ENCODE measurements at regions not wholly inside any gene's neighbourhood (a gene's known extent, or its start where the extent isn't known, plus 50 kb on each side); places are given as distances from the start of the nearest gene placed in this dataset.

- Histone ChIP-seq H3F3A (ENCODE audit: low read depth) (no peaks in the 10 kb centered on the region), H3K27ac (no peak overlapping the region), H3K4me1 (peaks cover 27% of the 10 kb centered on the region), H3K4me3 (no peak overlapping the region), H3K9me3 (ENCODE audit: low read depth) (no peaks in the 10 kb centered on the region), H2AFZ (replicated peaks) (no peak overlapping the region), H4K20me1 (ENCODE audit: low read depth) (no peaks in the 10 kb centered on the region), H3K9ac (no peak overlapping the region), H3K27me3 (no peaks in the 10 kb centered on the region), H3K4me2 (no peak overlapping the region), H3K79me2 (ENCODE audit: low read depth) (no peaks in the 10 kb centered on the region), H3K36me3 (no peaks in the 10 kb centered on the region)
- DNase-seq (ENCODE audit: low spot score): peak; percentile 3
- Mint-ChIP-seq H3K4me3 (no peak overlapping the region), H3K27ac (no peak overlapping the region), H3K36me3 (no peaks in the 10 kb centered on the region), H3K27me3 (ENCODE audit: insufficient read depth, low read depth) (peaks cover 4% of the 10 kb centered on the region), H3K4me1 (peaks cover 16% of the 10 kb centered on the region), H3K9me3 (no peaks in the 10 kb centered on the region)
- TF ChIP-seq CTCF (IDR thresholded peaks at IDR 0.05) (no peak), EZH2phosphoT487 (IDR thresholded peaks at IDR 0.05) (no peak), EZH2 (IDR thresholded peaks at IDR 0.05) (no peak)
These were observed 837.1 kb upstream of the C9orf72 start for GRCh38 chr9:28410411-28410810.

- H3K27me3 ChIP-seq: no peaks in the 10 kb centered on the region
- peak overlapping the region; percentile 29 for H3K4me2 ChIP-seq
- H3F3A ChIP-seq (ENCODE audit: low read depth): no peaks in the 10 kb centered on the region
- H3K27ac ChIP-seq: no peak overlapping the region
- H3K4me3 ChIP-seq: peak overlapping the region; percentile 16
- DNase-seq (ENCODE audit: low spot score): peak; percentile 61
- no peaks in the 10 kb centered on the region for H3K79me2 ChIP-seq (ENCODE audit: low read depth)
- Mint-ChIP-seq H3K4me3 (no peak overlapping the region), H3K36me3 (no peaks in the 10 kb centered on the region), H3K27ac (no peak overlapping the region), H3K9me3 (no peaks in the 10 kb centered on the region), H3K4me1 (peaks cover 18% of the 10 kb centered on the region), H3K27me3 (ENCODE audit: insufficient read depth, low read depth) (peaks cover 2% of the 10 kb centered on the region)
- no peaks in the 10 kb centered on the region for H3K9me3 ChIP-seq (ENCODE audit: low read depth)
- H3K9ac ChIP-seq: no peak overlapping the region
- H4K20me1 ChIP-seq (ENCODE audit: low read depth): no peaks in the 10 kb centered on the region
- no peaks in the 10 kb centered on the region for H3K36me3 ChIP-seq
- H3K4me1 ChIP-seq: peaks cover 27% of the 10 kb centered on the region
- TF ChIP-seq CTCF (IDR thresholded peaks at IDR 0.05) (no peak), EZH2 (IDR thresholded peaks at IDR 0.05) (no peak), EZH2phosphoT487 (IDR thresholded peaks at IDR 0.05) (no peak)
- no peak overlapping the region for H2AFZ ChIP-seq (replicated peaks)
These were observed 840.2 kb upstream of the C9orf72 start for GRCh38 chr9:28413471-28413870.

- Histone ChIP-seq H3K27ac (no peak overlapping the region), H2AFZ (replicated peaks) (no peak overlapping the region), H3K4me2 (no peak overlapping the region), H3F3A (ENCODE audit: low read depth) (no peaks in the 10 kb centered on the region), H3K9ac (no peak overlapping the region), H3K4me3 (no peak overlapping the region), H3K79me2 (ENCODE audit: low read depth) (no peaks in the 10 kb centered on the region), H3K36me3 (no peaks in the 10 kb centered on the region), H3K4me1 (no peaks in the 10 kb centered on the region), H3K27me3 (no peaks in the 10 kb centered on the region), H4K20me1 (ENCODE audit: low read depth) (no peaks in the 10 kb centered on the region), H3K9me3 (ENCODE audit: low read depth) (no peaks in the 10 kb centered on the region)
- TF ChIP-seq EZH2phosphoT487 (IDR thresholded peaks at IDR 0.05) (no peak), EZH2 (IDR thresholded peaks at IDR 0.05) (no peak), CTCF (IDR thresholded peaks at IDR 0.05) (no peak)
- Mint-ChIP-seq H3K9me3 (no peaks in the 10 kb centered on the region), H3K4me1 (no peaks in the 10 kb centered on the region), H3K4me3 (no peak overlapping the region), H3K36me3 (no peaks in the 10 kb centered on the region), H3K27ac (no peak overlapping the region), H3K27me3 (ENCODE audit: insufficient read depth, low read depth) (no peaks in the 10 kb centered on the region)
- DNase-seq (ENCODE audit: low spot score): no peak
These were observed 850.0 kb upstream of the C9orf72 start for GRCh38 chr9:28423255-28423654.

All from neural progenitor cell (in vitro differentiated cells).